Suppressor macrophage treated with lipopolysaccharide for 1 hour (primary cell): ENCODE measurements at regions not wholly inside any gene's neighbourhood (a gene's known extent, or its start where the extent isn't known, plus 50 kb on each side); places are given as distances from the start of the nearest gene placed in this dataset.
A peak's percentile ranks its signal among the peaks of the same experiment; 100 is the strongest.
"Not testable (repeated sequence)": the region's sequence is repeated elsewhere in the genome, so short reads cannot be mapped to it uniquely, and the experiment has no call there.

ENCODE experiments used
- DNase-seq, 3 donors: peaks; one replicate each; pipeline ENCODE4 v3.0.0-alpha.2; 2020 to 2022

GRCh38 chr5:127216898-127217675 is 73.5 kb upstream of the MEGF10 start:
- DNase-seq: no peak

GRCh38 chr5:127221936-127222335 is 68.7 kb upstream of the MEGF10 start:
- peak; percentile 33 to 51 (median 46) for DNase-seq

GRCh38 chr5:127222571-127223156 is 67.9 kb upstream of the MEGF10 start:
- DNase-seq: not testable (repeated sequence)

- no peak for DNase-seq
These were observed 67.2 kb upstream of the MEGF10 start for GRCh38 chr5:127223256-127223974.

GRCh38 chr5:127227881-127228280 is 62.7 kb upstream of the MEGF10 start:
- DNase-seq: no peak

- no peak for DNase-seq
These were observed 61.9 kb upstream of the MEGF10 start for GRCh38 chr5:127228540-127229184.

- DNase-seq: peak; percentile 75 to 89 (median 84)
These were observed 61.3 kb upstream of the MEGF10 start for GRCh38 chr5:127229185-127229889.

- DNase-seq: no peak
These were observed 59.5 kb upstream of the MEGF10 start for GRCh38 chr5:127231118-127231517.

- no peak for DNase-seq
These were observed 57.0 kb upstream of the MEGF10 start for GRCh38 chr5:127233590-127233989.

- DNase-seq: no peak
These were observed 55.5 kb upstream of the MEGF10 start for GRCh38 chr5:127235136-127235535.

GRCh38 chr5:127236254-127236653 is 54.3 kb upstream of the MEGF10 start:
- no peak for DNase-seq
